HL-60 (cell line): ENCODE measurements at regions not wholly inside any gene's neighbourhood (a gene's known extent, or its start where the extent isn't known, plus 50 kb on each side); places are given as distances from the start of the nearest gene placed in this dataset.

Source experiments
- DNase-seq, 2 experiments: peaks; one replicate each; pipeline ENCODE4 v3.0.0-alpha.2; 2010 to 2020; ENCODE audit warnings: low read depth in 1 of 2, low spot score in 1 of 2
- H3K27ac ChIP-seq: fragments of 250-450 bp; sonication (Bioruptor Pico); replicated peaks from 2 replicates; pipeline ENCODE4 v1.5.1; 2020; ENCODE audit warnings: mild to moderate bottlenecking, moderate library complexity
- H3K27me3 ChIP-seq: fragments of 250-450 bp; sonication (Bioruptor Pico); 2 replicates; pipeline ENCODE4 v1.5.1; 2021; ENCODE audit warnings: mild to moderate bottlenecking, moderate library complexity; ENCODE audit not compliant: insufficient read depth, poor library complexity, severe bottlenecking
- H3K4me3 ChIP-seq: replicated peaks from 2 replicates; pipeline ENCODE4 v1.5.1; 2011; ENCODE audit warnings: mild to moderate bottlenecking, control low read depth, low read length; ENCODE audit not compliant: insufficient read depth
- CTCF ChIP-seq: IDR thresholded peaks from one replicate; pipeline ENCODE4 v1.5.1; 2011; ENCODE audit warnings: low read length, control low read depth, inconsistent platforms; ENCODE audit not compliant: insufficient read depth
- GABPA ChIP-seq: IDR thresholded peaks from 2 replicates; pipeline ENCODE4 v1.6.1; 2012; ENCODE audit warnings: low read depth
- POLR2AphosphoS5 ChIP-seq: IDR thresholded peaks from 2 replicates; pipeline ENCODE4 v1.6.1; 2012; ENCODE audit warnings: low read depth
- REST ChIP-seq: IDR thresholded peaks from 2 replicates; pipeline ENCODE4 v1.6.1; 2012; ENCODE audit warnings: low read depth; ENCODE audit not compliant: insufficient replicate concordance
- SPI1 ChIP-seq: IDR thresholded peaks from 2 replicates; pipeline ENCODE4 v1.6.1; 2012; ENCODE audit warnings: low read depth, mild to moderate bottlenecking, borderline replicate concordance

- no peaks in the 10 kb centered on the region for H3K27me3 ChIP-seq
- DNase-seq, result no peak
- no peak overlapping the region for H3K27ac ChIP-seq
- TF ChIP-seq POLR2AphosphoS5 (no peak), CTCF (no peak), REST (no peak), GABPA (no peak), SPI1 (no peak)
- no peak overlapping the region for H3K4me3 ChIP-seq
Measured at GRCh38 chr5:45779874-45780671, 83.9 kb upstream of the HCN1 start.

- no peak for TF ChIP-seq GABPA
- no peaks in the 10 kb centered on the region for H3K27me3 ChIP-seq
- DNase-seq, result no peak
- no peak overlapping the region for H3K27ac ChIP-seq
- H3K4me3 ChIP-seq, result no peak overlapping the region
Measured at GRCh38 chr5:45774528-45774927, 78.3 kb upstream of the HCN1 start.

GRCh38 chr5:45772402-45772801 lies 76.2 kb upstream of the HCN1 start:
- H3K4me3 ChIP-seq, result no peak overlapping the region
- no peak overlapping the region for H3K27ac ChIP-seq
- no peaks in the 10 kb centered on the region for H3K27me3 ChIP-seq
- DNase-seq, result no peak
- TF ChIP-seq POLR2AphosphoS5 (no peak), GABPA (no peak), SPI1 (no peak), REST (no peak), CTCF (no peak)

GRCh38 chr5:45765561-45765960 lies 69.4 kb upstream of the HCN1 start:
- Histone ChIP-seq H3K4me3 (no peak overlapping the region), H3K27me3 (no peaks in the 10 kb centered on the region), H3K27ac (no peak overlapping the region)
- TF ChIP-seq CTCF, result no peak
- no peak for TF ChIP-seq GABPA
- TF ChIP-seq REST, result no peak
- TF ChIP-seq POLR2AphosphoS5, result no peak
- no peak for DNase-seq
